ENCODE measurements at regions not wholly inside any gene's neighbourhood (a gene's known extent, or its start where the extent isn't known, plus 50 kb on each side); places are given as distances from the start of the nearest gene placed in this dataset.

GRCh38 chrX:7285765-7286164, 137.8 kb upstream of the PUDP start:
- TF ChIP-seq EZH2 (IDR thresholded peaks at IDR 0.05; ENCODE audit: borderline replicate concordance, low read length), result no peak
- no peak for TF ChIP-seq CTCF (conservative IDR thresholded peaks at IDR 0.05 in 1 of 2, IDR thresholded peaks at IDR 0.05 in 1 of 2; ENCODE audit: extremely low read depth in 1 of 2, insufficient read depth in 1 of 2, low read depth in 1 of 2, low read length in 2 of 2)
